ENCODE measurements at regions not wholly inside any gene's neighbourhood (a gene's known extent, or its start where the extent isn't known, plus 50 kb on each side); places are given as distances from the start of the nearest gene placed in this dataset.

- no peak for TF ChIP-seq POLR2AphosphoS5 (IDR thresholded peaks at IDR 0.05)
- TF ChIP-seq CTCF (IDR thresholded peaks at IDR 0.05), result no peak
- TF ChIP-seq POLR2A (IDR thresholded peaks at IDR 0.05), result no peak
- TF ChIP-seq EP300 (IDR thresholded peaks at IDR 0.05), result no peak
Measured at GRCh38 chr1:163885510-163885909, 563.8 kb downstream of the NUF2 start.

All from upper lobe of left lung (tissue), 4 donors.